Lower leg skin (tissue), 4 donors: ENCODE measurements at regions not wholly inside any gene's neighbourhood (a gene's known extent, or its start where the extent isn't known, plus 50 kb on each side); places are given as distances from the start of the nearest gene placed in this dataset.

ENCODE experiments used
- DNase-seq, 2 donors: peaks; one replicate each; pipeline ENCODE4 v3.0.0-alpha.2; 2019; ENCODE audit warnings: low spot score in 2 of 2
- H3K4me3 ChIP-seq: fragments of 200-600 bp; sonication (generic); 2 replicates; pipeline ENCODE4 v1.5.1; 2017; ENCODE audit warnings: mild to moderate bottlenecking, low read depth; ENCODE audit not compliant: poor library complexity, severe bottlenecking
- POLR2A ChIP-seq, 2 donors: fragments of 450-650 bp; IDR thresholded peaks; one replicate each; pipeline ENCODE4 v1.6.1; 2016 to 2017; ENCODE audit warnings: antibody characterized with exemption in 2 of 2, mild to moderate bottlenecking in 1 of 2, moderate library complexity in 1 of 2
- WGBS, 2 donors: methylation state at CpG; one replicate each; pipeline ENCODE4 v1.1.5; 2018; 5-methylcytosine and 5-hydroxymethylcytosine counted together
- intact Hi-C: fragments of 100-400 bp; cut with DNase I; formaldehyde crosslinking; loops from one replicate; pipeline ENCODE4 v1.15.0; 2023; ENCODE audit warnings: low total_unique reads
- TF ChIP-seq, protein P1 (sequence below), 3 donors: fragments of 450-650 bp; IDR thresholded peaks; one replicate each; pipeline ENCODE4 v1.5.1; 2016; ENCODE audit warnings: antibody characterized with exemption in 3 of 3, mild to moderate bottlenecking in 3 of 3, moderate library complexity in 2 of 3

- WGBS, 2 donors = 64 to 70% methylated on average over 7 of the region's 7 CpGs
- intact Hi-C loops = no loop called here
- TF ChIP-seq POLR2A (IDR thresholded peaks at IDR 0.05) = no peak
- TF ChIP-seq, protein P1, sequence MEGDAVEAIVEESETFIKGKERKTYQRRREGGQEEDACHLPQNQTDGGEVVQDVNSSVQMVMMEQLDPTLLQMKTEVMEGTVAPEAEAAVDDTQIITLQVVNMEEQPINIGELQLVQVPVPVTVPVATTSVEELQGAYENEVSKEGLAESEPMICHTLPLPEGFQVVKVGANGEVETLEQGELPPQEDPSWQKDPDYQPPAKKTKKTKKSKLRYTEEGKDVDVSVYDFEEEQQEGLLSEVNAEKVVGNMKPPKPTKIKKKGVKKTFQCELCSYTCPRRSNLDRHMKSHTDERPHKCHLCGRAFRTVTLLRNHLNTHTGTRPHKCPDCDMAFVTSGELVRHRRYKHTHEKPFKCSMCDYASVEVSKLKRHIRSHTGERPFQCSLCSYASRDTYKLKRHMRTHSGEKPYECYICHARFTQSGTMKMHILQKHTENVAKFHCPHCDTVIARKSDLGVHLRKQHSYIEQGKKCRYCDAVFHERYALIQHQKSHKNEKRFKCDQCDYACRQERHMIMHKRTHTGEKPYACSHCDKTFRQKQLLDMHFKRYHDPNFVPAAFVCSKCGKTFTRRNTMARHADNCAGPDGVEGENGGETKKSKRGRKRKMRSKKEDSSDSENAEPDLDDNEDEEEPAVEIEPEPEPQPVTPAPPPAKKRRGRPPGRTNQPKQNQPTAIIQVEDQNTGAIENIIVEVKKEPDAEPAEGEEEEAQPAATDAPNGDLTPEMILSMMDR (IDR thresholded peaks at IDR 0.05) = no peak
- no peak for DNase-seq
- H3K4me3 ChIP-seq = no peak overlapping the region
These were observed 280.3 kb upstream of the RORA start for GRCh38 chr15:61509327-61509840.

DNA sequence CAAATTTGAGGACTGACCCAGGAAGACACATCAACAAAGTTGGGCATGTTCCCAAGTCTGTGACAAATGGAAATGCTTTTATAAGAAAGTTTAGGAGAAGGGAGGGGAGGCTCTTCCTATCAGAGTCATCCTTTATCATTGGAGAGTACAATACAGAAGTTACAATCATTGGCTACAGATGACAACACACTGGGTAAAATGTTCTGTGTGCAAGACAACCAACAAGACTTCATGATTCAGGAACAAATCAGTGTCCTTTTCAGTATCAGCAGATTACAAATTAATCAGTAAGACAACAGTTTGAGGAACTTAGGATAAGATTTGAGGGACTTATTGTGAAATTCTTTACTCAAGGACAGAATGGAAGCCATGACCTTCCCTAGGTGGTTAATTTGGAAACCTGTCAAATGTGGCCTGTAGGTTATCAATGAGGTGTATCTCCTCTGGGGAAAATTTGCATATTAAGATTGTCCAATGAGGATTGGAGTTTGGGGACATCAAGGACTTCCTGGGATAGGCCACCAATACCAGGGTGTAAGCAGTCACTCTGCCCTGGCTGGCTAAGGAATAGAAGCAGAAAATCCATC, 274.4 kb upstream of the RORA start:
- intact Hi-C loops = no loop called here
- no peak for DNase-seq

GRCh38 chr15:61501815-61502389, 272.8 kb upstream of the RORA start:
- no peak for DNase-seq
- TF ChIP-seq POLR2A (IDR thresholded peaks at IDR 0.05) = no peak
- TF ChIP-seq, protein P1 (IDR thresholded peaks at IDR 0.05) = no peak
- 70 to 74% methylated on average over 12 of the region's 12 CpGs for WGBS, 2 donors
- intact Hi-C loops = no loop called here
- no peak overlapping the region for H3K4me3 ChIP-seq

More for the DNA sequence above, 274.4 kb upstream of the RORA start:
- H3K4me3 ChIP-seq = no peak overlapping the region
- TF ChIP-seq POLR2A (IDR thresholded peaks at IDR 0.05) = no peak

- DNase-seq = no peak
- intact Hi-C loops = no loop called here
- no peak overlapping the region for H3K4me3 ChIP-seq
- TF ChIP-seq, protein P1 (IDR thresholded peaks at IDR 0.05) = no peak
- no peak for TF ChIP-seq POLR2A (IDR thresholded peaks at IDR 0.05)
- WGBS, 2 donors = 75 to 78% methylated on average over 9 of the region's 9 CpGs
These were observed 272.0 kb upstream of the RORA start for GRCh38 chr15:61500951-61501620.

- intact Hi-C loops = no loop called here
- no peak for DNase-seq
- no peak overlapping the region for H3K4me3 ChIP-seq
- no peak for TF ChIP-seq POLR2A (IDR thresholded peaks at IDR 0.05)
- TF ChIP-seq, protein P1 (IDR thresholded peaks at IDR 0.05) = no peak
These were observed 271.4 kb upstream of the RORA start for GRCh38 chr15:61500523-61500922.

DNA sequence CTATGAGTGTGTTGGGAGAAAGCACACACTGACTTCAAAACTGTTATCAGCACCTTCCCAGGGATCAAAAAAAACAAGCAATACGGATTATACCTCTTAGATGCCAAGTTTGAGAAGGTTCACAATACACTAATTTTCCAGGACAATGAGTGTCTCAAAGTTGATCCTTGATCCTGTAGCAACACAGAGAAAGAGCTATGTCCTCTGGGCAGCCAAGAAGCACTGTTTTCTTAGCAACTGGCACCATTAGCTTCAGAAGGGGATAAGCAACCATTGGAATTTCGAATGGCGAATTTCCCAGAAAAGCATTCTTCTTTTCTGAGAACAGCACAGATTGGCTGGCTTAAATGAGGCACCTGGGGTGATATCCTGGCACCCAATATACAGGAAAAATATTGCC, 270.3 kb upstream of the RORA start:
- DNase-seq = no peak
- 55% methylated on average over 3 of the region's 3 CpGs for WGBS, 2 donors
- TF ChIP-seq, protein P1 (IDR thresholded peaks at IDR 0.05) = no peak
- no peak for TF ChIP-seq POLR2A (IDR thresholded peaks at IDR 0.05)
- intact Hi-C loops = no loop called here
- H3K4me3 ChIP-seq = no peak overlapping the region
